ENCODE measurements at regions not wholly inside any gene's neighbourhood (a gene's known extent, or its start where the extent isn't known, plus 50 kb on each side); places are given as distances from the start of the nearest gene placed in this dataset.
"Not testable (repeated sequence)": the region's sequence is repeated elsewhere in the genome, so short reads cannot be mapped to it uniquely, and the experiment has no call there.

GRCh38 chr6:6986344-6986743, 121.4 kb upstream of the RREB1 start:
- no peak for DNase-seq

GRCh38 chr6:6987749-6988148, 120.0 kb upstream of the RREB1 start:
- no peak for DNase-seq

- not testable (repeated sequence) for DNase-seq
Measured at GRCh38 chr6:6990059-6990458, 117.7 kb upstream of the RREB1 start.

- no peak for DNase-seq
Measured at GRCh38 chr6:6993503-6994237, 114.1 kb upstream of the RREB1 start.

DNA sequence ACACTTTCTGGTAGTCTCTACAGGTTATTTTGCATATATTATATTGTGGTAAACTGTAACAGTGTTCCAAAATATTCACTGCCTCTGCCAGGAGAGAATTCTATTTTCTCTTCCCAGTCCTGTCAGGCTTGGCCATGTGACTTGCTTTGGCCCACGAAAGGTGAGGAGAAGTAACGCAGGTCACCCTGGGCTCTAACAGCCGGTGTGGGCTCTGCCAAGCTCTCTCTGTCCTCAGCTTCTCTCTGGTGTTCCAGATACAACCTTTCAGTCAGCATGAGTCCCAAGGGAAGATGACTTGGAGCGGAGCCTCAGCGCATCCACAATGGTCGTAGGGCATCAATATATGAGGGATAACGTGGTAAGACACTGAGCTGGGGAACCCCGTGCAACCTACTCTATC, 113.0 kb upstream of the RREB1 start:
- DNase-seq, result no peak

GRCh38 chr6:6995328-6995727, 112.4 kb upstream of the RREB1 start:
- no peak for DNase-seq

GRCh38 chr6:6996124-6996523, 111.6 kb upstream of the RREB1 start:
- DNase-seq, result no peak

DNA sequence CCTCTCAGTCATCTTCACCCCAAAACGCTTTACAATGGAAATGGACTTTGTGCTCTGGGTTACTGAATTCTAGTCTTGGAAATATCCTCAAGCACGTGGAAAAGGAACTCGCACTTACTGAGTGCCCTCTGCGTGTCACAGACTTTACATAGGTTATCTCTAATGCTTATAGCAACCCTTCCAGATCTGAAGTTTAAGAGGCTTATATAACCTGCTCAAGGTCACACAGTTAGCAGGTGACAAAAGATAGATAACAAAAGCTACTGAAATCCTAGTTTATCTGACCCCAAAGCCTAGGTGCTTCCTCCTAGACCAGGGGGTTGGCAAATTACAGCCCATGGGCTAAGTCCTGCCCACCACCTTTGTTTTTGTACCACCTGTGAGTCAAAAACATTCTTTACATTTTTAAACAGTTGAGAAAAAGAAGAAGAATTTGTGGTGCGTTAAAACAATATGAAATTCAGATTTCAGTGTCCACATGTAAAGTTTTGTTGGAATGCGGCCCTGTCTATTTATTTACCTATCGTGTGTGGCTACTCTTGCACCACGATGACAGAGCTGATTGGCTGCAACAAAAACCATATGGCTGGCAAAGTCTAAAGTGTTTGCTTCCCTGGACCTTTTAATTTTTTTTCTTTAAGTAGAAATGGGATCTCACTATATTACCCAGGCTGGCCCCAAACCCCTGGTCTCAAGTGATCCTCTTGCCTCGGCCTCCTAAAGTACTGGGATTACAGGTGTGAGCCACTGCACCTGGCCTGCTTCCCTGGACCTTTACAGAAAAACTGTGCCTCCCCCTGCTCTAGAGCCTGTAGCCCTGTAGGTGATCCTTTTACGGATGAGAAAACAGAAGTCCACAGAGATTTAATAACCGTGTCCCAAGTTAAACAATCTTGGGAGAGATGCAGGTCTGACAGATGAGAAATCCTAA, 110.2 kb upstream of the RREB1 start:
- DNase-seq, result no peak

DNA sequence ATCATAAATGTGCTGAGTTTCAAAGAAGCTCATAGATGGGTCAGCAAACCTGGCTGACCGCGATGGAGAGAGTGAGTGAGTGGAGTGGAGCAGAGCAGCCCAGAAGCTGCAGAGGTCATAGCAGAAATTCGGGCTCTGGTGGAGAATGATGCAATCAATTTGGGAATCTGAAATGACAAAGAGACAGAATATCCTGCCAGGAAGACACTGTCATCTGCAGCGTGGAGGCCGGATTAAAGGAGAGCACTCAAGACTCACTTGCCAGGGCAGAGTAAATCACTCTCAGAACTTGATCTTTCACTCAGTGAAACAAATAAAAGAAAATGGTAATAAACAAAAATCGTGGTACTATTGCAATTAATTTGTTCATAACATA, 109.6 kb upstream of the RREB1 start:
- DNase-seq, result no peak

DNA sequence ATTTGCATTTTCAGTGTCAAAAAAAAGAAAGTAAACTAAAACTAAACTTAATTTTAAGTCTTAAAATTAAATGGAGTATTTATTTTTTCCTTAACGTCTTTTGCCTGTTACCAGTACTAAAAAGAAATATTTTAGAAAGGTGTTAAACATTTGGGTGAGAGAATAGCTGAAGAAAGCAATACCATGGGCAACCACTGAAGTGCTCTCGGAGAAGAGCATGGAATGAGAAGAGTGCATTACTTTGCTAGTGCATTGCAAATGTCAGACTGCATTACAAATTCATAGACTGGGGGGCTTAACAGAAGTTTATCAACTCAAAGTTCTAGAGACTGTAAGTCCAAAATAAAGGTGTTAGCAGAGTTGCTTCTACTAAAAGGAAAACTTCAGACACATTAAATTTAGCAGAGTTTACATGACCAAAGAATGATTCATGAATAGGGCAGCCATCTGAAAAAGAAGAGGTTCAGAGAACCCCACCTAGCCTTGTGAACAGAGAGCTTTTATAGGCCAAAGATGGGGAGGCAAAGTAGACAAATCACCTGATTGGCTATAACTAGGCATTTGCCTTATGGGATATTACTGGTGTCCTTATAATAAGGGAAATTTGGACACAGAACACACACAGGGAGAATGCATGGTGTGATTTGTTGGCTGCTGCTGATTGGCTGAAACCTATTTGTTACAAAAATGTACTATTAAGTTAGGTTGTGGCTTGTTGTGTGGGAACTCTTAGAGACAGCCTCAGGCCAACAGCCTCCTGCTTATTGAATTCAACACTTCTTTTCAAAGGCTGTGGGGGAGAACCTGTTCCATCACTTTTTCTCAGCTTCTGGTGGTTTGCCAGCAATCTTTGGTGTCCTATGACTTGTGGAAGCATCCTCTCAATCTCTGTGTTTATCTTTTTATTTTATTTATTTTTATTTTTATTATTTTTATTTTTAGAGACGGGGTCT, 106.7 kb upstream of the RREB1 start:
- no peak for DNase-seq

DNA sequence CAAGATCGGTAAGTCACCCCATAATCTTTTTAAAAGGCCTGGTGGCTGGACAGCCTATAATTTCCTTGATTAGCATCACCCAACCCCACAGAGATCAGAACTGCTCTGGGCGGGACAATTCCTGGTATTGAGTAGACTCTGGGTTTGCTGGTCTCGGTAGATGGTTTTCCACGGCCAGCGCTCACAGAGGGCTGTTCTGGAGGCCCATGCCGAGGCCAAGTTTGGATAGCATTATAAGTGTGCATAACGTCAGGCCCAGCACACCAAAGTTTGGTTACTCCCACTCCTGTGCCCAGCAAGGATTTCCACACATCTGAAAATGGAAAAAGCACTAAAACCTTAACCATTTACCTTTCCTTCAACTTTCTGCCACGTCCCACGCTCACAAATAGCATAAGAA, 104.7 kb upstream of the RREB1 start:
- no peak for DNase-seq

- no peak for DNase-seq
Measured at GRCh38 chr6:7004581-7005297, 103.0 kb upstream of the RREB1 start.

- DNase-seq, result no peak
Measured at GRCh38 chr6:7006515-7007191, 101.1 kb upstream of the RREB1 start.

DNA sequence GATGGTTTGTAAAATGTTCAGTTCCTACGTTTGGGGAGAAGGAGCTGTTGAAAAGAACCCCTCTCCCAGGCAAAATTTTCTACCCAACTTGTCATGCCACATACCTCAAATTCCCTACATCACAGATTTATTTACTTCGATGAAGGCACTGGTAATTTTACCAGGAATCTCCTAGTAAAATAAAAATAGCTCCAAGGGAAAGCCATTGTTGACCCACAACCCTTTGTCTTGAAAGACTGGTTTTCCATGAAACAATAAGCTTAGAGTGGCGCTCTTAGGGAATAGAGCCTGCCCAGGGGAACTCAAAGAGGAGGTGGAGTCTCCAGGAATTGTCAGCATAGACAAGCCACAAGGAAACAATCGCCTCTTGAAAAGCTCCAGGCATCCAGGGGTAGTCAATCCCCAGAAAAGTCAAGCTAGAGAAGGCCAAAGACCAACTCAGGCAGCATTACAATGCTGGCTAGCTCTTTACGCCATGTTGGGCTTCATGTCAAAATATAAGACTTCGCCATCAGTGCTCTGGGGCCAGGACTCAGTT, 99.2 kb upstream of the RREB1 start:
- DNase-seq, result no peak

- DNase-seq, result no peak
Measured at GRCh38 chr6:7016226-7016625, 91.5 kb upstream of the RREB1 start.

DNA sequence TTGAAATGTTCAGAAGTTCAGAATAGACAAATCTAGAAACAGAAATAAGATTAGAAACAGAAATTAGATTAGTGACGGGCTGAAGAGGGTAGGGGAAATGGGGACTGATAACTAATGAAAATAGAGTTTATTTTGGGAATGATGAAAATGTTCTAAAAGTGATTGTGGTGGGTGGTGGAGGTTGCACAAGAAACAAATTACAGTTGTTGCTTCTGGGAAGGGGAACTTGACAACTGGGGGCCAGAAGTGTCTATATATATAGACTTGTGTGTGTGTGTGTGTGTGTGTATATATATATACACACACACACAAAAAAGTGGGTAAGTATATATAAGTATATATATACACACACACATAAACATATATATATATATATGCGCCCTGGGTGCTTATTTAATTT, 86.5 kb upstream of the RREB1 start:
- no peak for DNase-seq

GRCh38 chr6:7025861-7026260, 81.9 kb upstream of the RREB1 start:
- no peak for DNase-seq

DNA sequence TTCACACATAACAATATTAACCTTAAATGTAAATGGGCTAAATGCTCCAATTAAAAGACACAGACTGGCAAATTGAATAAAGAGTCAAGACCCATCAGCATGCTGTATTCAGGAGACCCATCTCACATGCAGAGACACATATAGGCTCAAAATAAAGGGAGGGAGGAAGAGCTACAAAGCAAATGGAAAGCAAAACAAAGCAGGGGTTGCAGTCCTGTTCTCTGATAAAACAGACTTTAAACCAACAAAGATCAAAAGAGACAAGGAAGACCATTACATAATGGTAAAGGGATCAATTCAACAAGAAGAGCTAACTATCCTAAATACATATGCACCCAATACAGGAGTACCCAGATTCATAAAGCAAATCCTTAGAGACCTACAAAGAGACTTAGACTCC, 78.8 kb upstream of the RREB1 start:
- DNase-seq, result not testable (repeated sequence)

- DNase-seq, result not testable (repeated sequence)
Measured at GRCh38 chr6:7030968-7031367, 76.8 kb upstream of the RREB1 start.

GRCh38 chr6:7033202-7033601, 74.6 kb upstream of the RREB1 start:
- DNase-seq, result no peak

- DNase-seq, result no peak
Measured at GRCh38 chr6:7034055-7034454, 73.7 kb upstream of the RREB1 start.

All from right forelimb (tissue), 1 donor.